C4-2B (cell line): ENCODE measurements at regions not wholly inside any gene's neighbourhood (a gene's known extent, or its start where the extent isn't known, plus 50 kb on each side); places are given as distances from the start of the nearest gene placed in this dataset.
"Not testable (repeated sequence)": the region's sequence is repeated elsewhere in the genome, so short reads cannot be mapped to it uniquely, and the experiment has no call there.

Experiments
- ZFX ChIP-seq: fragments of 450-650 bp; IDR thresholded peaks from 2 replicates; pipeline ENCODE4 v1.6.1; 2017
- TF ChIP-seq, protein P1 (sequence below): fragments of 450-650 bp; conservative IDR thresholded peaks from 2 replicates; pipeline ENCODE4 v1.5.1; 2017; ENCODE audit warnings: mild to moderate bottlenecking

DNA sequence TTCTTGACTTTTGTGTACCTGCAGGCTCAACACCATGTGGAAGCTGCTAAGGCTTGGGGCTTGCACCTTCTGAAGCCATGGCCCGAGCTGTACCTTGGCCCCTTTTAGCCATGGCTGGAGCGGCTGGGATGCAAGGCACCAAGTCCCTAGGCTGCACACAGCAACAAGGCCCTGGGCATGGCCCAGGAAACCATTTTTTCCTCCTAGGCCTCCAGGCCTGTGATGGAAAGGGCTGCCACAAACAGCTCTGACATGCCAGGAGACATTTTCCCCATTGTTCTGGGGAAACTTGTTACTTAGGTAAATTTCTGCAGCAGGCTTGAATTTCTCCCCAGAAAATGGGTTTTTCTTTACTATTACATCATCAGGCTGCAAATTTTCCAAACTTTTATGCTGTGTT, 387.4 kb downstream of the GBA3 start:
- TF ChIP-seq, protein P1, sequence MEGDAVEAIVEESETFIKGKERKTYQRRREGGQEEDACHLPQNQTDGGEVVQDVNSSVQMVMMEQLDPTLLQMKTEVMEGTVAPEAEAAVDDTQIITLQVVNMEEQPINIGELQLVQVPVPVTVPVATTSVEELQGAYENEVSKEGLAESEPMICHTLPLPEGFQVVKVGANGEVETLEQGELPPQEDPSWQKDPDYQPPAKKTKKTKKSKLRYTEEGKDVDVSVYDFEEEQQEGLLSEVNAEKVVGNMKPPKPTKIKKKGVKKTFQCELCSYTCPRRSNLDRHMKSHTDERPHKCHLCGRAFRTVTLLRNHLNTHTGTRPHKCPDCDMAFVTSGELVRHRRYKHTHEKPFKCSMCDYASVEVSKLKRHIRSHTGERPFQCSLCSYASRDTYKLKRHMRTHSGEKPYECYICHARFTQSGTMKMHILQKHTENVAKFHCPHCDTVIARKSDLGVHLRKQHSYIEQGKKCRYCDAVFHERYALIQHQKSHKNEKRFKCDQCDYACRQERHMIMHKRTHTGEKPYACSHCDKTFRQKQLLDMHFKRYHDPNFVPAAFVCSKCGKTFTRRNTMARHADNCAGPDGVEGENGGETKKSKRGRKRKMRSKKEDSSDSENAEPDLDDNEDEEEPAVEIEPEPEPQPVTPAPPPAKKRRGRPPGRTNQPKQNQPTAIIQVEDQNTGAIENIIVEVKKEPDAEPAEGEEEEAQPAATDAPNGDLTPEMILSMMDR: not testable (repeated sequence)
- not testable (repeated sequence) for TF ChIP-seq ZFX
